DOHH2 (cell line): ENCODE measurements at regions not wholly inside any gene's neighbourhood (a gene's known extent, or its start where the extent isn't known, plus 50 kb on each side); places are given as distances from the start of the nearest gene placed in this dataset.

Experiments used
- H3F3A ChIP-seq: fragments of 200-600 bp; sonication (generic), shearing (Covaris generic); 2 replicates; pipeline ENCODE4 v1.6.0; 2016; ENCODE audit warnings: antibody characterized with exemption, mild to moderate bottlenecking; ENCODE audit not compliant: control insufficient read depth, insufficient read depth
- H3K27ac ChIP-seq: fragments of 200-600 bp; sonication (generic); 2 replicates; pipeline ENCODE4 v1.5.1; 2014; ENCODE audit warnings: low read depth, mild to moderate bottlenecking, low read length, moderate library complexity
- H3K27me3 ChIP-seq: fragments of 200-600 bp; sonication (generic); 2 replicates; pipeline ENCODE4 v1.6.1; 2014; ENCODE audit warnings: mild to moderate bottlenecking, low read length, mixed read lengths; ENCODE audit not compliant: control insufficient read depth
- H3K36me3 ChIP-seq: fragments of 200-600 bp; sonication (generic); 2 replicates; pipeline ENCODE4 v1.6.1; 2014; ENCODE audit warnings: mild to moderate bottlenecking, low read length, moderate library complexity, mixed read lengths; ENCODE audit not compliant: control insufficient read depth
- H3K4me1 ChIP-seq: fragments of 200-600 bp; sonication (generic); 2 replicates; pipeline ENCODE4 v1.6.1; 2014; ENCODE audit warnings: mild to moderate bottlenecking, low read length, mixed read lengths; ENCODE audit not compliant: control insufficient read depth
- H3K4me2 ChIP-seq: fragments of 200-600 bp; sonication (generic); 2 replicates; pipeline ENCODE4 v1.6.0; 2014; ENCODE audit warnings: mild to moderate bottlenecking, low read length, moderate library complexity
- H3K4me3 ChIP-seq: fragments of 200-600 bp; sonication (generic); 2 replicates; pipeline ENCODE4 v1.5.1; 2014; ENCODE audit warnings: mild to moderate bottlenecking, low read length, mixed read lengths
- H3K79me2 ChIP-seq: fragments of 200-600 bp; sonication (generic); 2 replicates; pipeline ENCODE4 v1.6.1; 2014; ENCODE audit warnings: mild to moderate bottlenecking, low read length, mixed read lengths; ENCODE audit not compliant: control insufficient read depth
- H3K9me2 ChIP-seq: fragments of 200-600 bp; sonication (generic); replicated peaks from 2 replicates; pipeline ENCODE4 v1.6.1; 2014; ENCODE audit warnings: mild to moderate bottlenecking, low read length, mixed read lengths; ENCODE audit not compliant: control insufficient read depth
- H3K9me3 ChIP-seq: fragments of 200-600 bp; sonication (generic); 2 replicates; pipeline ENCODE4 v1.6.1; 2014; ENCODE audit warnings: antibody characterized with exemption, low read length, mixed read lengths; ENCODE audit not compliant: control insufficient read depth, insufficient read depth
- H4K20me1 ChIP-seq: fragments of 200-600 bp; sonication (generic); 2 replicates; pipeline ENCODE4 v1.6.0; 2014; ENCODE audit warnings: low read depth, mild to moderate bottlenecking, antibody characterized with exemption, low read length, moderate library complexity; ENCODE audit not compliant: control insufficient read depth, insufficient read depth
- EZH2phosphoT487 ChIP-seq: fragments of 200-600 bp; sonication (generic); IDR thresholded peaks from 2 replicates; pipeline ENCODE4 v1.6.1; 2017; ENCODE audit warnings: borderline replicate concordance, mild to moderate bottlenecking, antibody characterized with exemption, low read length, moderate library complexity, mixed read lengths
- TF ChIP-seq, protein P1 (sequence below): fragments of 200-600 bp; sonication (generic); IDR thresholded peaks from one replicate; pipeline ENCODE4 v1.5.1; 2014; ENCODE audit warnings: antibody characterized with exemption, mild to moderate bottlenecking, low read depth, low read length; ENCODE audit not compliant: poor library complexity, severe bottlenecking

- Histone ChIP-seq H4K20me1 (no peaks in the 10 kb centered on the region), H3K27me3 (no peaks in the 10 kb centered on the region), H3K9me3 (no peaks in the 10 kb centered on the region), H3K4me2 (no peak overlapping the region), H3K36me3 (no peaks in the 10 kb centered on the region), H3K4me3 (no peak overlapping the region), H3K9me2 (no peaks in the 10 kb centered on the region), H3K4me1 (no peaks in the 10 kb centered on the region), H3F3A (no peaks in the 10 kb centered on the region), H3K27ac (no peak overlapping the region), H3K79me2 (no peaks in the 10 kb centered on the region)
- TF ChIP-seq EZH2phosphoT487, result no peak
- TF ChIP-seq, protein P1, sequence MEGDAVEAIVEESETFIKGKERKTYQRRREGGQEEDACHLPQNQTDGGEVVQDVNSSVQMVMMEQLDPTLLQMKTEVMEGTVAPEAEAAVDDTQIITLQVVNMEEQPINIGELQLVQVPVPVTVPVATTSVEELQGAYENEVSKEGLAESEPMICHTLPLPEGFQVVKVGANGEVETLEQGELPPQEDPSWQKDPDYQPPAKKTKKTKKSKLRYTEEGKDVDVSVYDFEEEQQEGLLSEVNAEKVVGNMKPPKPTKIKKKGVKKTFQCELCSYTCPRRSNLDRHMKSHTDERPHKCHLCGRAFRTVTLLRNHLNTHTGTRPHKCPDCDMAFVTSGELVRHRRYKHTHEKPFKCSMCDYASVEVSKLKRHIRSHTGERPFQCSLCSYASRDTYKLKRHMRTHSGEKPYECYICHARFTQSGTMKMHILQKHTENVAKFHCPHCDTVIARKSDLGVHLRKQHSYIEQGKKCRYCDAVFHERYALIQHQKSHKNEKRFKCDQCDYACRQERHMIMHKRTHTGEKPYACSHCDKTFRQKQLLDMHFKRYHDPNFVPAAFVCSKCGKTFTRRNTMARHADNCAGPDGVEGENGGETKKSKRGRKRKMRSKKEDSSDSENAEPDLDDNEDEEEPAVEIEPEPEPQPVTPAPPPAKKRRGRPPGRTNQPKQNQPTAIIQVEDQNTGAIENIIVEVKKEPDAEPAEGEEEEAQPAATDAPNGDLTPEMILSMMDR, result no peak
Observed at GRCh38 chr10:58898854-58899573, 277.4 kb upstream of the PHYHIPL start.

GRCh38 chr10:58901092-58901646, 275.3 kb upstream of the PHYHIPL start:
- Histone ChIP-seq H3K79me2 (no peaks in the 10 kb centered on the region), H3K36me3 (no peaks in the 10 kb centered on the region), H3K9me3 (no peaks in the 10 kb centered on the region), H3F3A (no peaks in the 10 kb centered on the region), H4K20me1 (no peaks in the 10 kb centered on the region), H3K9me2 (no peaks in the 10 kb centered on the region), H3K4me1 (no peaks in the 10 kb centered on the region), H3K27me3 (no peaks in the 10 kb centered on the region), H3K4me3 (no peak overlapping the region), H3K4me2 (no peak overlapping the region), H3K27ac (no peak overlapping the region)
- TF ChIP-seq, protein P1, result no peak
- no peak for TF ChIP-seq EZH2phosphoT487

- Histone ChIP-seq H3K4me2 (no peak overlapping the region), H4K20me1 (no peaks in the 10 kb centered on the region), H3K4me1 (no peaks in the 10 kb centered on the region), H3K27ac (no peak overlapping the region), H3K9me3 (no peaks in the 10 kb centered on the region), H3K27me3 (no peaks in the 10 kb centered on the region), H3K36me3 (no peaks in the 10 kb centered on the region), H3F3A (no peaks in the 10 kb centered on the region), H3K4me3 (no peak overlapping the region), H3K9me2 (no peaks in the 10 kb centered on the region), H3K79me2 (no peaks in the 10 kb centered on the region)
- TF ChIP-seq, protein P1, result no peak
- TF ChIP-seq EZH2phosphoT487, result no peak
Observed at GRCh38 chr10:58903071-58903470, 273.4 kb upstream of the PHYHIPL start.
